ENCODE measurements at regions not wholly inside any gene's neighbourhood (a gene's known extent, or its start where the extent isn't known, plus 50 kb on each side); places are given as distances from the start of the nearest gene placed in this dataset.

- Histone ChIP-seq H3K27ac (ENCODE audit: low read depth, low read length) (no peak overlapping the region), H3K4me2 (ENCODE audit: insufficient read depth in 1 of 2, low read depth in 2 of 2, low read length in 2 of 2) (no peak overlapping the region), H3K14ac (ENCODE audit: insufficient read length) (no peak overlapping the region), H2BK15ac (ENCODE audit: low read length) (no peak overlapping the region), H2BK120ac (replicated peaks; ENCODE audit: low read depth, low read length) (no peak overlapping the region), H2BK5ac (ENCODE audit: low read depth, low read length) (no peak overlapping the region), H4K8ac (ENCODE audit: extremely low read depth, insufficient read depth, low read length) (no peak overlapping the region), H3K9me3 (ENCODE audit: insufficient read depth in 2 of 2, low read depth in 1 of 2, low read length in 1 of 2) (no peaks in the 10 kb centered on the region), H2AK5ac (ENCODE audit: low read depth, low read length) (no peak overlapping the region), H3K79me1 (ENCODE audit: low read depth, low read length) (no peaks in the 10 kb centered on the region), H3K18ac (ENCODE audit: extremely low read depth, low read length) (no peak overlapping the region), H2AFZ (ENCODE audit: low read length) (no peak overlapping the region), H4K5ac (ENCODE audit: insufficient read length, low read depth, low read length) (no peak overlapping the region), H3K79me2 (ENCODE audit: control insufficient read depth in 1 of 2, insufficient read depth in 2 of 2, low read length in 2 of 2) (no peaks in the 10 kb centered on the region), H3K56ac (replicated peaks; ENCODE audit: insufficient read length, low read depth, low read length) (no peak overlapping the region), H4K20me1 (replicated peaks in 1 of 2; ENCODE audit: control insufficient read depth in 1 of 2, insufficient read depth in 2 of 2, low read length in 2 of 2) (no peaks in the 10 kb centered on the region), H2BK12ac (ENCODE audit: low read depth, low read length) (no peak overlapping the region), H3K27me3 (replicated peaks in 1 of 4; ENCODE audit: control insufficient read depth in 3 of 4, extremely low read depth in 1 of 4, insufficient read depth in 3 of 4, low read length in 3 of 4) (no peaks in the 10 kb centered on the region), H3K4me1 (replicated peaks in 1 of 4; ENCODE audit: control insufficient read depth in 3 of 4, insufficient read depth in 4 of 4, low read length in 3 of 4) (no peaks in the 10 kb centered on the region), H4K91ac (replicated peaks; ENCODE audit: insufficient read length, low read length) (no peak overlapping the region), H3K23me2 (ENCODE audit: low read depth, low read length) (no peaks in the 10 kb centered on the region), H3K4me3 (ENCODE audit: extremely low read depth in 1 of 4, insufficient read depth in 2 of 4, low read depth in 3 of 4, low read length in 4 of 4) (no peak overlapping the region), H3K4ac (replicated peaks; ENCODE audit: insufficient read length, low read depth, low read length) (no peak overlapping the region), H3K23ac (ENCODE audit: insufficient read length) (no peak overlapping the region), H2BK20ac (ENCODE audit: low read length) (no peak overlapping the region), H3K36me3 (ENCODE audit: control insufficient read depth in 2 of 4, insufficient read depth in 4 of 4, low read length in 3 of 4) (no peaks in the 10 kb centered on the region), H3K9ac (replicated peaks in 1 of 4; ENCODE audit: extremely low read depth in 1 of 4, low read depth in 3 of 4, low read length in 3 of 4) (no peak overlapping the region)
- TF ChIP-seq CBX8 (IDR thresholded peaks at IDR 0.05; ENCODE audit: borderline replicate concordance, low read depth, low read length) (no peak), EP300 (IDR thresholded peaks at IDR 0.05; ENCODE audit: borderline replicate concordance in 1 of 2, low read depth in 2 of 2, low read length in 2 of 2) (no peak), TCF12 (IDR thresholded peaks at IDR 0.05; ENCODE audit: low read depth, low read length) (no peak), RBBP5 (IDR thresholded peaks at IDR 0.05; ENCODE audit: borderline replicate concordance, low read depth, low read length) (no peak), YY1 (IDR thresholded peaks at IDR 0.05; ENCODE audit: low read depth, low read length) (no peak), GTF2F1 (IDR thresholded peaks at IDR 0.05; ENCODE audit: borderline replicate concordance, low read depth, low read length) (no peak), BRCA1 (IDR thresholded peaks at IDR 0.05; ENCODE audit: low read depth, low read length) (no peak), ASH2L (IDR thresholded peaks at IDR 0.05; ENCODE audit: low read length) (no peak), TEAD4 (IDR thresholded peaks at IDR 0.05; ENCODE audit: low read depth, low read length) (no peak), FOSL1 (IDR thresholded peaks at IDR 0.05; ENCODE audit: insufficient read depth, low read depth, low read length) (no peak), HDAC6 (IDR thresholded peaks at IDR 0.05; ENCODE audit: low read depth, low read length) (no peak), CEBPB (IDR thresholded peaks at IDR 0.05; ENCODE audit: low read depth, low read length) (no peak), POLR2A (IDR thresholded peaks at IDR 0.05; ENCODE audit: control extremely low read depth in 1 of 2, low read depth in 2 of 2, low read length in 2 of 2) (no peak), CREB1 (IDR thresholded peaks at IDR 0.05) (no peak)
- TF ChIP-seq, protein P1, sequence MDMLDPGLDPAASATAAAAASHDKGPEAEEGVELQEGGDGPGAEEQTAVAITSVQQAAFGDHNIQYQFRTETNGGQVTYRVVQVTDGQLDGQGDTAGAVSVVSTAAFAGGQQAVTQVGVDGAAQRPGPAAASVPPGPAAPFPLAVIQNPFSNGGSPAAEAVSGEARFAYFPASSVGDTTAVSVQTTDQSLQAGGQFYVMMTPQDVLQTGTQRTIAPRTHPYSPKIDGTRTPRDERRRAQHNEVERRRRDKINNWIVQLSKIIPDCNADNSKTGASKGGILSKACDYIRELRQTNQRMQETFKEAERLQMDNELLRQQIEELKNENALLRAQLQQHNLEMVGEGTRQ (IDR thresholded peaks at IDR 0.05; ENCODE audit: low read length) = no peak
- 76% methylated on average over 1 of the region's 1 CpG; no CpG with 5 or more reads in 1 of the 2 experiments for WGBS, 2 experiments (ENCODE audit: extremely low coverage in 1 of 2, insufficient coverage in 1 of 2, insufficient read length in 1 of 2, insufficient replicate concordance in 2 of 2, low coverage in 1 of 2, low lambda C conversion rate in 2 of 2, missing lambda C conversion rate in 1 of 2)
- FAIRE-seq (no peak), DNase-seq (ENCODE audit: low read depth in 1 of 2, low spot score in 2 of 2) (no peak)
- ChIA-PET CTCF (ENCODE audit: partially characterized antibody) (no interaction called here), POLR2A (ENCODE audit: partially characterized antibody) (no interaction called here)
Observed at GRCh38 chr10:54958844-54959243, 157.8 kb upstream of the PCDH15 start.

All from H1 (cell line).